HCT116 (cell line): ENCODE measurements at regions not wholly inside any gene's neighbourhood (a gene's known extent, or its start where the extent isn't known, plus 50 kb on each side); places are given as distances from the start of the nearest gene placed in this dataset.

Experiments used
- ATAC-seq: fragments of 200-7000 bp; cut with Tn5 transposase; 2 replicates; pipeline ENCODE4 v1.9.1; 2020; ENCODE audit warnings: mild to moderate bottlenecking, moderate library complexity
- BruUV-seq: library from RNA; stranded (reverse); fragments of 400-500 nt; replicated peaks from 2 replicates; lab custom pipeline; 2021; lab: Mats Ljungman, UMichigan
- CTCF ChIA-PET: fragments of 300-600 bp; sonication (Branson Sonifier 250); formaldehyde crosslinking; loops from one replicate; lab custom pipeline; 2021; ENCODE audit warnings: antibody characterized with exemption; lab: Charles Lee
- POLR2A ChIA-PET: fragments of 300-600, 350-600 bp; sonication (Branson Sonifier 250); formaldehyde crosslinking; loops from one replicate; lab custom pipeline; 2021; ENCODE audit warnings: antibody characterized with exemption; lab: Charles Lee
- RAD21 ChIA-PET, 2 experiments: fragments of 300-600 bp; sonication (Branson Sonifier 250); formaldehyde crosslinking; loops; one replicate each; lab custom pipeline; 2023; ENCODE audit warnings: low total read pairs in 2 of 2; ENCODE audit not compliant: uncharacterized antibody in 2 of 2, unreplicated experiment in 2 of 2, low non-redundant PET in 1 of 2; lab: Charles Lee
- DNase-seq: peaks from one replicate; pipeline ENCODE4 v3.0.0-alpha.2; 2010; ENCODE audit warnings: low read depth, low spot score
- H2AFZ ChIP-seq: fragments of 200-600 bp; shearing (Covaris generic), sonication (generic); 2 replicates; pipeline ENCODE4 v1.6.1; 2017; ENCODE audit warnings: low read depth, mixed run types, mixed read lengths, antibody characterized with exemption, low read length; ENCODE audit not compliant: poor library complexity, severe bottlenecking
- H3K27ac ChIP-seq: 2 replicates; pipeline ENCODE4 v1.5.1; 2012; ENCODE audit warnings: low read depth, low read length
- H3K27me3 ChIP-seq: fragments of 200-600 bp; sonication (generic); 2 replicates; pipeline ENCODE4 v1.6.1; 2016; ENCODE audit warnings: mixed run types, low read length, mixed read lengths; ENCODE audit not compliant: insufficient read depth
- H3K36me3 ChIP-seq, 2 experiments: fragments of 200-500 bp in 1 of 2; fragments of 200-600 bp in 1 of 2; sonication (Bioruptor generic) in 1 of 2; sonication (generic) in 1 of 2; 2 replicates each; pipeline versions ENCODE4 v1.5.1 to v1.6.1; 2014 to 2016; ENCODE audit warnings: low read length in 2 of 2, inconsistent platforms in 1 of 2, mixed read lengths in 1 of 2, mixed run types in 1 of 2; ENCODE audit not compliant: insufficient read depth in 2 of 2, control insufficient read depth in 1 of 2
- H3K4me1 ChIP-seq, 2 experiments: fragments of 200-600 bp in 1 of 2; sonication (generic) in 1 of 2; 2 replicates each; pipeline versions ENCODE4 v1.5.1 to v1.6.1; 2012 to 2017; ENCODE audit warnings: low read length in 2 of 2, inconsistent platforms in 1 of 2, mild to moderate bottlenecking in 1 of 2, mixed read lengths in 1 of 2, mixed run types in 1 of 2, moderate library complexity in 1 of 2; ENCODE audit not compliant: insufficient read depth in 2 of 2, control insufficient read depth in 1 of 2
- H3K4me2 ChIP-seq: fragments of 200-600 bp; sonication (generic); 2 replicates; pipeline ENCODE4 v1.6.1; 2017; ENCODE audit warnings: mixed run types, low read length, mixed read lengths
- H3K4me3 ChIP-seq, 2 experiments: fragments of 200-600 bp in 1 of 2; sonication (generic) in 1 of 2; replicated peaks in 1 of 2; 2 replicates each; pipeline ENCODE4 v1.5.1; 2011 to 2016; ENCODE audit warnings: low read length in 2 of 2, control low read depth in 1 of 2, low read depth in 1 of 2, mild to moderate bottlenecking in 1 of 2, mixed read lengths in 1 of 2, mixed run types in 1 of 2
- H3K79me2 ChIP-seq: fragments of 200-600 bp; sonication (generic); 2 replicates; pipeline ENCODE4 v1.6.1; 2017; ENCODE audit warnings: mild to moderate bottlenecking, mixed run types, low read length, moderate library complexity, mixed read lengths; ENCODE audit not compliant: insufficient read depth
- H3K9ac ChIP-seq: fragments of 200-600 bp; sonication (generic); 2 replicates; pipeline ENCODE4 v1.6.1; 2016; ENCODE audit warnings: low read length, mixed read lengths
- H3K9me2 ChIP-seq: fragments of 200-600 bp; sonication (generic), shearing (Covaris generic); 2 replicates; pipeline ENCODE4 v1.6.1; 2017; ENCODE audit warnings: mixed run types, mild to moderate bottlenecking, moderate library complexity; ENCODE audit not compliant: insufficient read depth
- H3K9me3 ChIP-seq, 2 experiments: fragments of 200-500 bp in 1 of 2; fragments of 200-600 bp in 1 of 2; sonication (Bioruptor generic) in 1 of 2; sonication (generic) in 1 of 2; 2 replicates each; pipeline ENCODE4 v1.6.1; 2014 to 2017; ENCODE audit warnings: low read length in 2 of 2, mixed read lengths in 2 of 2, inconsistent platforms in 1 of 2, low read depth in 1 of 2, mild to moderate bottlenecking in 1 of 2, mixed run types in 1 of 2, moderate library complexity in 1 of 2; ENCODE audit not compliant: control insufficient read depth in 1 of 2, insufficient read depth in 1 of 2
- H4K20me1 ChIP-seq: fragments of 200-600 bp; sonication (generic), shearing (Covaris generic); 2 replicates; pipeline ENCODE4 v1.6.1; 2017; ENCODE audit warnings: mixed run types, mild to moderate bottlenecking, moderate library complexity; ENCODE audit not compliant: insufficient read depth
- CBX3 ChIP-seq: IDR thresholded peaks from 2 replicates; pipeline ENCODE4 v1.6.1; 2012; ENCODE audit warnings: low read depth
- CEBPB ChIP-seq: IDR thresholded peaks from 2 replicates; pipeline ENCODE4 v1.6.1; 2012; ENCODE audit warnings: low read depth
- EGR1 ChIP-seq: IDR thresholded peaks from 2 replicates; pipeline ENCODE4 v1.6.1; 2012; ENCODE audit warnings: low read depth
- FOSL1 ChIP-seq: IDR thresholded peaks from 2 replicates; pipeline ENCODE4 v1.6.1; 2012; ENCODE audit warnings: low read depth
- JUND ChIP-seq: IDR thresholded peaks from 2 replicates; pipeline ENCODE4 v1.6.1; 2012
- POLR2A ChIP-seq: IDR thresholded peaks from 2 replicates; pipeline ENCODE4 v1.7.0; 2011; ENCODE audit warnings: borderline replicate concordance; ENCODE audit not compliant: insufficient read depth, insufficient read length; ENCODE audit errors: extremely low read depth
- POLR2AphosphoS5 ChIP-seq: IDR thresholded peaks from 2 replicates; pipeline ENCODE4 v1.6.1; 2011; ENCODE audit warnings: mild to moderate bottlenecking, low read depth, low read length, moderate library complexity
- SIN3A ChIP-seq: IDR thresholded peaks from 2 replicates; pipeline ENCODE4 v1.6.1; 2012; ENCODE audit warnings: low read depth
- SP1 ChIP-seq: IDR thresholded peaks from 2 replicates; pipeline ENCODE4 v1.6.1; 2012; ENCODE audit warnings: low read depth
- SRF ChIP-seq: IDR thresholded peaks from 2 replicates; pipeline ENCODE4 v1.6.1; 2012; ENCODE audit warnings: low read depth
- YY1 ChIP-seq: IDR thresholded peaks from 2 replicates; pipeline ENCODE4 v1.6.1; 2011; ENCODE audit warnings: low read length, low read depth, moderate library complexity, mild to moderate bottlenecking; ENCODE audit not compliant: insufficient replicate concordance; ENCODE audit errors: extremely low read depth
- ZFX ChIP-seq: fragments of 450-650 bp; IDR thresholded peaks from 2 replicates; pipeline ENCODE4 v1.6.1; 2017
- ZNF274 ChIP-seq: fragments of 200-500 bp; sonication (Bioruptor generic); IDR thresholded peaks from 2 replicates; pipeline ENCODE4 v1.6.1; 2014; ENCODE audit warnings: mild to moderate bottlenecking, low read depth, low read length, inconsistent platforms
- intact Hi-C: fragments of 100-400 bp; cut with micrococcal nuclease; formaldehyde crosslinking; loops from 2 replicates; pipeline ENCODE4 v1.10.0; 2022
- TF ChIP-seq, protein P1 (sequence below): IDR thresholded peaks from 2 replicates; pipeline ENCODE4 v1.6.1; 2011; ENCODE audit warnings: mild to moderate bottlenecking, low read length, moderate library complexity; ENCODE audit not compliant: insufficient replicate concordance; ENCODE audit errors: extremely low read depth
- TF ChIP-seq, protein P2 (sequence below): IDR thresholded peaks from 2 replicates; pipeline ENCODE4 v1.6.1; 2012; ENCODE audit warnings: low read depth
- TF ChIP-seq, protein P3 (sequence below): IDR thresholded peaks from 2 replicates; pipeline ENCODE4 v1.6.1; 2012
- TF ChIP-seq, protein P4 (sequence below), 3 experiments: fragments of 200-600 bp in 1 of 3; sonication (generic) in 1 of 3; IDR thresholded peaks in 2 of 3; conservative IDR thresholded peaks in 1 of 3; 2 replicates each; pipeline ENCODE4 v1.5.1; 2012 to 2017; ENCODE audit warnings: low read depth in 2 of 3, low read length in 2 of 3, antibody characterized with exemption in 1 of 3, borderline replicate concordance in 1 of 3, control low read depth in 1 of 3, mild to moderate bottlenecking in 1 of 3, mixed read lengths in 1 of 3, mixed run types in 1 of 3, moderate library complexity in 1 of 3; ENCODE audit not compliant: insufficient read depth in 1 of 3
- TF ChIP-seq, protein P5 (sequence below): IDR thresholded peaks from 2 replicates; pipeline ENCODE4 v1.6.1; 2012

DNA sequence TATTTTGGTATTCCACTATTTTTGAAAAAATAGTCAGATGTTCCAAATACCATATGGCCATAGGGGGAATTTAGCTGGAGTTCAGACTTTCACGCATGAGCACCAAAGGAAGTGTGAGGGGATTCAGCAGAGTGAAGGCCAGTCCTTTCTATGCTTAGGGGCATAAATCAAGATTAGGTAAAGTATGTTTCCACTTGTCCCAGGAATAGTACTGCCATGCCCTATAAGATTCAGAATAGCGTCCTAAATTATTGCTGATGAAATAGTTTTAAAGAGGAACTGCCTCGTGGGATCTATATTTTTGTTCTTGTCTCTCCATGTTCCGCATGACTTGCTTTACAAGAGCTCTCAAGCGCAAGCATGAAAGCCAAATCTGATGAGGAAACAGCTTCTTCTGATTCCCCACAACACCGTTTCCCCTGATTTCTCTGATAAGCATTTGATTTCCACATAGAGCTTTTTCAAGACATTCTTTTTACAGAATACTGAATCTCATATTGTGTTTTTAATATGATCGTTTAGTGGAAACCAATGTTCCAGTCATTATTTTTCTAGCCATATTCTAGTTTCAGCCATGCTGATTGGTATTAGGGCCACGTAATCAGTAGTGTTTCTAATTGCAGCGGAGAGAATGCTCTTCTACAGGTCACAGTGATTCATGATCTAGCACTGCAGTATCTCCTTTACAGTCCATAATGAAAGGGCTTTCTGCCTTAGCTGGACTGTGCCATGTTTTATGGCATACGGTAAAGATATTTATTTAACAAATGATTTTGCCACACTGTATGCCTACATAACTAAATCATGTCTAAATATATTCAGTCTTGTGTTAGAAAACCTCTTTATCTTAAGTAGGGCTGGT is 492.3 kb downstream of the CENPC start:
- H4K20me1 ChIP-seq, result no peaks in the 10 kb centered on the region
- H3K9ac ChIP-seq, result no peak overlapping the region
- H3K27ac ChIP-seq, result no peak overlapping the region
- TF ChIP-seq JUND (no peak), YY1 (no peak), ZFX (no peak), SIN3A (no peak), POLR2A (no peak), ZNF274 (no peak), SRF (no peak), SP1 (no peak), CBX3 (no peak), POLR2AphosphoS5 (no peak), CEBPB (no peak), EGR1 (no peak), FOSL1 (no peak)
- TF ChIP-seq, protein P1, sequence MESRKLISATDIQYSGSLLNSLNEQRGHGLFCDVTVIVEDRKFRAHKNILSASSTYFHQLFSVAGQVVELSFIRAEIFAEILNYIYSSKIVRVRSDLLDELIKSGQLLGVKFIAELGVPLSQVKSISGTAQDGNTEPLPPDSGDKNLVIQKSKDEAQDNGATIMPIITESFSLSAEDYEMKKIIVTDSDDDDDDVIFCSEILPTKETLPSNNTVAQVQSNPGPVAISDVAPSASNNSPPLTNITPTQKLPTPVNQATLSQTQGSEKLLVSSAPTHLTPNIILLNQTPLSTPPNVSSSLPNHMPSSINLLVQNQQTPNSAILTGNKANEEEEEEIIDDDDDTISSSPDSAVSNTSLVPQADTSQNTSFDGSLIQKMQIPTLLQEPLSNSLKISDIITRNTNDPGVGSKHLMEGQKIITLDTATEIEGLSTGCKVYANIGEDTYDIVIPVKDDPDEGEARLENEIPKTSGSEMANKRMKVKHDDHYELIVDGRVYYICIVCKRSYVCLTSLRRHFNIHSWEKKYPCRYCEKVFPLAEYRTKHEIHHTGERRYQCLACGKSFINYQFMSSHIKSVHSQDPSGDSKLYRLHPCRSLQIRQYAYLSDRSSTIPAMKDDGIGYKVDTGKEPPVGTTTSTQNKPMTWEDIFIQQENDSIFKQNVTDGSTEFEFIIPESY, result no peak
- TF ChIP-seq, protein P2, sequence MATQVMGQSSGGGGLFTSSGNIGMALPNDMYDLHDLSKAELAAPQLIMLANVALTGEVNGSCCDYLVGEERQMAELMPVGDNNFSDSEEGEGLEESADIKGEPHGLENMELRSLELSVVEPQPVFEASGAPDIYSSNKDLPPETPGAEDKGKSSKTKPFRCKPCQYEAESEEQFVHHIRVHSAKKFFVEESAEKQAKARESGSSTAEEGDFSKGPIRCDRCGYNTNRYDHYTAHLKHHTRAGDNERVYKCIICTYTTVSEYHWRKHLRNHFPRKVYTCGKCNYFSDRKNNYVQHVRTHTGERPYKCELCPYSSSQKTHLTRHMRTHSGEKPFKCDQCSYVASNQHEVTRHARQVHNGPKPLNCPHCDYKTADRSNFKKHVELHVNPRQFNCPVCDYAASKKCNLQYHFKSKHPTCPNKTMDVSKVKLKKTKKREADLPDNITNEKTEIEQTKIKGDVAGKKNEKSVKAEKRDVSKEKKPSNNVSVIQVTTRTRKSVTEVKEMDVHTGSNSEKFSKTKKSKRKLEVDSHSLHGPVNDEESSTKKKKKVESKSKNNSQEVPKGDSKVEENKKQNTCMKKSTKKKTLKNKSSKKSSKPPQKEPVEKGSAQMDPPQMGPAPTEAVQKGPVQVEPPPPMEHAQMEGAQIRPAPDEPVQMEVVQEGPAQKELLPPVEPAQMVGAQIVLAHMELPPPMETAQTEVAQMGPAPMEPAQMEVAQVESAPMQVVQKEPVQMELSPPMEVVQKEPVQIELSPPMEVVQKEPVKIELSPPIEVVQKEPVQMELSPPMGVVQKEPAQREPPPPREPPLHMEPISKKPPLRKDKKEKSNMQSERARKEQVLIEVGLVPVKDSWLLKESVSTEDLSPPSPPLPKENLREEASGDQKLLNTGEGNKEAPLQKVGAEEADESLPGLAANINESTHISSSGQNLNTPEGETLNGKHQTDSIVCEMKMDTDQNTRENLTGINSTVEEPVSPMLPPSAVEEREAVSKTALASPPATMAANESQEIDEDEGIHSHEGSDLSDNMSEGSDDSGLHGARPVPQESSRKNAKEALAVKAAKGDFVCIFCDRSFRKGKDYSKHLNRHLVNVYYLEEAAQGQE, result no peak
- TF ChIP-seq, protein P3, sequence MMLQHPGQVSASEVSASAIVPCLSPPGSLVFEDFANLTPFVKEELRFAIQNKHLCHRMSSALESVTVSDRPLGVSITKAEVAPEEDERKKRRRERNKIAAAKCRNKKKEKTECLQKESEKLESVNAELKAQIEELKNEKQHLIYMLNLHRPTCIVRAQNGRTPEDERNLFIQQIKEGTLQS, result no peak
- TF ChIP-seq, protein P4, sequence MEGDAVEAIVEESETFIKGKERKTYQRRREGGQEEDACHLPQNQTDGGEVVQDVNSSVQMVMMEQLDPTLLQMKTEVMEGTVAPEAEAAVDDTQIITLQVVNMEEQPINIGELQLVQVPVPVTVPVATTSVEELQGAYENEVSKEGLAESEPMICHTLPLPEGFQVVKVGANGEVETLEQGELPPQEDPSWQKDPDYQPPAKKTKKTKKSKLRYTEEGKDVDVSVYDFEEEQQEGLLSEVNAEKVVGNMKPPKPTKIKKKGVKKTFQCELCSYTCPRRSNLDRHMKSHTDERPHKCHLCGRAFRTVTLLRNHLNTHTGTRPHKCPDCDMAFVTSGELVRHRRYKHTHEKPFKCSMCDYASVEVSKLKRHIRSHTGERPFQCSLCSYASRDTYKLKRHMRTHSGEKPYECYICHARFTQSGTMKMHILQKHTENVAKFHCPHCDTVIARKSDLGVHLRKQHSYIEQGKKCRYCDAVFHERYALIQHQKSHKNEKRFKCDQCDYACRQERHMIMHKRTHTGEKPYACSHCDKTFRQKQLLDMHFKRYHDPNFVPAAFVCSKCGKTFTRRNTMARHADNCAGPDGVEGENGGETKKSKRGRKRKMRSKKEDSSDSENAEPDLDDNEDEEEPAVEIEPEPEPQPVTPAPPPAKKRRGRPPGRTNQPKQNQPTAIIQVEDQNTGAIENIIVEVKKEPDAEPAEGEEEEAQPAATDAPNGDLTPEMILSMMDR (IDR thresholded peaks at IDR 0.05 in 2 of 3, conservative IDR thresholded peaks at IDR 0.05 in 1 of 3; ENCODE audit: borderline replicate concordance in 1 of 3, insufficient read depth in 1 of 3, low read depth in 2 of 3, low read length in 2 of 3), result no peak
- TF ChIP-seq, protein P5, sequence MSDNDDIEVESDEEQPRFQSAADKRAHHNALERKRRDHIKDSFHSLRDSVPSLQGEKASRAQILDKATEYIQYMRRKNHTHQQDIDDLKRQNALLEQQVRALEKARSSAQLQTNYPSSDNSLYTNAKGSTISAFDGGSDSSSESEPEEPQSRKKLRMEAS, result no peak
- H3K4me1 ChIP-seq, result no peaks in the 10 kb centered on the region
- H3K9me3 ChIP-seq, result peaks cover 0 to 12% of the 10 kb centered on the region in 2 experiments; a peak in 1 of 4 replicates
- no peaks in the 10 kb centered on the region for H3K79me2 ChIP-seq
- no peaks in the 10 kb centered on the region for H3K27me3 ChIP-seq
- intact Hi-C loops, result no loop called here
- no peak overlapping the region for H3K4me3 ChIP-seq
- no TSS peak for BruUV-seq
- ChIA-PET CTCF (no interaction called here), RAD21 (no interaction called here), POLR2A (no interaction called here)
- ATAC-seq (no peak), DNase-seq (no peak)
- no peak overlapping the region for H2AFZ ChIP-seq
- H3K9me2 ChIP-seq, result no peaks in the 10 kb centered on the region
- H3K36me3 ChIP-seq, result no peaks in the 10 kb centered on the region
- H3K4me2 ChIP-seq, result no peak overlapping the region
